GM18505 (cell line): ENCODE measurements at regions not wholly inside any gene's neighbourhood (a gene's known extent, or its start where the extent isn't known, plus 50 kb on each side); places are given as distances from the start of the nearest gene placed in this dataset.

Experiments used
- ATAC-seq: cut with Tn5 transposase; IDR thresholded peaks from one replicate; pipeline ENCODE4 v1.9.1; 2021; ENCODE audit not compliant: unreplicated experiment
- POLR2A ChIP-seq: IDR thresholded peaks from 4 replicates; pipeline ENCODE4 v1.6.1; 2011; ENCODE audit warnings: borderline replicate concordance; ENCODE audit not compliant: insufficient read depth, insufficient read length; ENCODE audit errors: extremely low read depth

DNA sequence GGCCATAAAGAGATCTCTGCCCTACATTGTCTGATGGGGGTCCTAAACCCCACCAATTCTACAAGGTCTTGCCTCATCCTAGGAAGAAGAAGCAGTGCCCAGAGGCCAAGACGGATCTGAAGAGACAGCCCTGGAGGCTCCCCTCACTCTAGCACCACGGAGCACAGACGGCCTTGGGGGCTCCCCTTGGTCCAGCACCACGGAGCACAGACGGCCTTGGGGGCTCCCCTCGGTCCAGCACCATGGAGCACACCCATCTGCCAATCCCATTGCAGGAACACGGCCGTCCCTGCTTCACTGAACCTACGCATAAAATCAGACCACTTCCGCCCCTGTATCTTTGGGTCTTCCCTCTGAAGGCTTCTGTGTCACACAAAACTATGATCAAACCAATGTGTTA lies 215.1 kb upstream of the SALL3 start:
- TF ChIP-seq POLR2A, result no peak
- ATAC-seq, result no peak

DNA sequence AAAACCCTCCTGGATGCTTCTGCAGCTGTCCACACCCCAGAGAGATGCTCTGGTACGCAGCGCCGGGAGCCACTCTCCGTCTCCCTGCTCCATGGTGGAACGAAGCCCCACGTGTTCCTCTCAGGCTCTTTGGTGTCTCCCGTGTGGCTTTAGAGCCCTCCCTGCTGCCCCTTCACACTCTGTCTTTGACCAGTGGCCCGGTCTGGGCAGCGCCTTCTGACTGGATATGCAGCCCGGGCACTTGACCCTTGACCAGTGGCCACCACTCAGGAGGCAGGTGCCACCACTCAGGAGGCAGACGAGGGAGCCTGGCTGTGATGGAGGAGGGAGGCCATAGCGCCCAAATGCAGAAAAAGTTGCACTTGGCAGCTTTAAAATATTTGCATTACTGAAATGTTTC lies 214.5 kb upstream of the SALL3 start:
- ATAC-seq, result no peak
- no peak for TF ChIP-seq POLR2A

DNA sequence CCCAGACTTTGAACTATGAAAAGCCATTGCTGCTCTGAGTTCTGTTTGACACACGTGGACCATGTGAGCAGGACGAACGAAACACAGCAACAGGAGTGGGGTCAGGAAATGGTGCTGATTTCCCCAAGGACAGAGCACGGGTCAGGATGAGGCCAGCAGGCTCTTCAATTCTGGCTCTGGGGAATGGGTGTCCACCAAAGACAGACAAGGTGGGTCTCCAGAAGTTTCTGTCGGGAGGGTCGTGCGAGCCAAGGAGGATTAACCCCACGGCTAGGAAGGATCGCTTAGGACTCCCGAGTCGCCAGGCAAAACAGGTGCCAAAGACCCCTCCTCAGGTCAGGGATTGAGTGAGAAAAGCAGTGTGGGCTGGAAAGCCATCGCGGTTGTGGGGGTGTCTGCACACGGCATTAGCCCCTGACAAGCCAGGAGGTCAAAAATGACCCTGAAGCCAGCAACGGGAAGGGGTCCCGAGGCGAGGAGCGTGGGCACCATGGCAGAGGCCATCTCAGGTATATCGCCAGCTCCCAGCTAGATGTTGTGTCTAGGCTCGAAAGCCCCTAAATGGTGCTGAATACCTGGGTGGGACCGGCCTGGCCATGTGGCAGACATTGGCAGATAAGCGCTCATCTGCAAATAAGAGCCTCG lies 213.9 kb upstream of the SALL3 start:
- ATAC-seq, result no peak
- TF ChIP-seq POLR2A, result no peak

DNA sequence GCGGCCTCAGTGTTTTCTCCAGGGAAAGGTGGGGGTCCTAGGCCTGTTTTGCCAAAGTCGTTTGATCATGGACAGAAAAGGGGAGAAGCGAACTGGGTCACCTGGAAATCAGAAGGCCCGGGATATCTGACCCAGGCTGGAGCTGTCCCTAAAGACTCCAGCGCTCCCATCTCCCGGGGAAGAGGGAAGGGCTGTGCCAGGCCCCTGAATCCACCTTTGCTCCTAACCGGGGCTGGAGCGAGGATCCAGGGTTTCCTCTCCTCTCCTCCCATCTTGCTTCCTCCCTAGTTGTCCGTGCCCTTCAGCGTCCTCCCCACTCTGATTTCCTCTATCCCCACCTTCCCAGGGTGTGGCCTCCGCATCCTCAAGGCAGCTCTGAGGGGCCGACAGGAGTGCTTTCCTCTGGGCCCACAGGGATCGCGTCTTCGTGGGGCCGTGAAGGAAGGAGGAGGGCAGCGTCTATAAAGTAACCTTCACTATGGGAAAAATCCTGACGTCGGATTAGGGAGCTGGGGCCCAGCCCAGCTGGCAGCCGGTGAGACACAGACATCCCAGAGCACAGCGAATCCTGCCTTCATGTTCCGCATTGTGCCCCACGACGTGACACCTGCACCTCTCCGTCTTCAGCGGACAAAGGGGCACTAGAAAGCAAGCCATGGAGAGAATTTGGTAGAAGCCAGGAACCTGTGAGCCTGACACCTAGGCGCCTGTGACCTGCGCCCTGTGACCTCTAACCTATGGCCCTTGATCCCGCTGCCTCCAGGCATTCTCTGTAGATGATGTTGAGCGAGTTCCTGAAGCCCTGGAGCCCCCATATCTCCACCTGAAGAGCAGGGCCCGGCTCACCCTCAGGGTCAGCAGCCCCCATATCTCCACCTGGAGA lies 212.7 kb upstream of the SALL3 start:
- no peak for TF ChIP-seq POLR2A
- no peak for ATAC-seq

DNA sequence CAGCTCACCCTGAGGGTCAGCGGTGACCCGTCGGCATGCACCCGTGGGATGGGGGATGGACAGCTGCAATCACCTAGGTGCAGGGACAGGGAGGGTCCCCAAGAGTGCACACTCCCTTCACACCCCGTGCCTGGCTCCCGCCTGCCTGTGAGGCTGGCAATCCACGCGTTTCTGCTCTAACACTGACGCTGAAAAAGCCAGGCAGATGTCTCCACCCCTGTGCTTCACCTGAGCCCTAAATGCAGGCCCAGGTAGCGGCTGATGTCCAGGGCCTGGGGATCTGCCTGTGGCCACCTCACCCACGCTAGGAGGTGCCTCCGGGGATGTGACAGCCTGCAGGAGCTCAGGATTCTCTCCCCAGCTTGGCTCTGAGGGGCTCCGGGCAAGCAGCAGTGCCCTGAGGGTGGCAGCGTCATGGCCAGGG lies 212.0 kb upstream of the SALL3 start:
- no peak for TF ChIP-seq POLR2A
- ATAC-seq, result no peak

DNA sequence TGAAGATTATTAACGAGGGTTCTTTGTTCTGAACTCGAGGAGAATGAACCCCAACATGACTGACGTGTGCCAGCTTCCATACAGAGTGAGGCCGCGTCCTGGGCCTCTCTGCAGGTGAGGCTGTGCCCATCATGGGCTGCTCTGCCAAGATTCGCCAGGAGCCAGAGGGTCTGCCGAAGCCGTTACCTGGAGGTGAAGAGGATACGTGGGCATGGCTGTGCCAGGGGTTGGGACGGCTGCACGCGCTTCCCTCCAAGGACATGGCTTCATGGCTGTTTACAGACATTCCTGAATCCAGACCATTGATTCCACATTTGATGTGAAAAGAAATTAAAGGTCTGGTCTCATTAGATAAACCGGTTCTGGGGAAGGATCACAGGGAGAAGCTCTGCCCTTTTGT lies 211.4 kb upstream of the SALL3 start:
- ATAC-seq, result no peak
- no peak for TF ChIP-seq POLR2A

DNA sequence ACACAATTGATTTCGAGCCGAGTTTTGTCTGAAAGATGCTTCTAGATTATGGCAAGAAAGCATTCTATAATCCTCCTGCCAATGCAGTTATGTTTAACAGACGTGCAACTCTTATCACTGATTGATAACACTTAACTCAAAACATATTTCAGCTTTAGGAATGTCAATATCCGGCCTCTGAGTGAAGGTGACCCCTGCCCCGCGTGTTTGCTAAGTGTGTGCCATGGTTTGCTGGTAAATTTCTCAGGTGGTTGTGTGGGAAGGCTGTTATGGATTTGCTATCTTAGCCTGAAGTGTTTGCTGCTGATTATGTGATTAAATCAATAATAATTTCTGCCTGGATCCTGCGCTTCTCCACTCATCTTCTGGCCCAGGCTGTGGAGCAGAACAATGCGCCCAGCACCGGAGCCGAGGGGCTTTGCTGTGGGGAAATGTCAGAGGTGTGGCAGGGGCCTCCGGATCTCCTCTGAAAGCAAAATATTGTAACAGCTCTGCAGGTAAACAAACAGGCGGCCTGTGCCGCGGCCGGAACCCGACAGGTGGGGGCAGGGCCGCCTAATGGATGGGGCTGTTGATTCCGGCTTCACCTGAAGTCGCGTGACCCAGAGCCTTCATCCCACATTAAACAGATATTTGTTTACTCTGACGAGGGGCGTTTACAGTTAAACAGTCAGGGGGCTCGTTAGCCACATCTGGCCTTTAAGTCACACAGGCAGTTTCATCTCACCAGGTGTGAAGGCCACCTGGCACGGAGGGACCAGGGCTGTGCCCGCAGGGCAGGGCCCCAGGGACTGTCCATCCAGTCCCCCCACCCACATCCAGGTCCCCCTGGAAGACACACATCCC lies 210.7 kb upstream of the SALL3 start:
- no peak for ATAC-seq
- TF ChIP-seq POLR2A, result no peak

DNA sequence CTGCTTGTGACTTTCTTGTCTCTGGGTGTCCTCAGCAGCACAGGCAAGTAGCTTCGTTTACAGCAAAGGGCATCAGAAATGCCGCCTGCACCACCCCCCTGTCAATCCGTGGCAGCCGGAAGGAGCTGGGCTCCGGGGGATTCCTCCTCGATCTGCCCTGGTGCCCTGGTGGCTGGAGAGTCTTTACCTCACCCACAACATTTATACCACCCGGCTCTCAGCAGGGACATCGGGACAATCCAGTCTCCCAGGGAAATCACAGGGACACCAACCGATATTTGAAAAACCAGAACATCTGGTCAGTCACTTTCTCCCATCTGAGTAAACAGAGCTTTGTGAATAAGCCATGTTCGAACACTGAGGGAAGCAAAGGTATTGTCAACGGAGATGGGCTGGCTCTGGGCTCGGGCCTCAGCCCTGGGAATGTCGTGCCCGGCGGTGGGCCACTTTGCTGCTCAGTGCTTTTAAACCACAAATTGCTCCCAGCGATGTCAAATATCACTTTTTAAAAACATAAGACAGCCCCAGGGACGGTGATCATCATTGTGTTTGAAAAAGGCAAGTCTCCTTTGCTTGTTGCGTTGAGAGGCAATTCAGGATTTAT lies 210.0 kb upstream of the SALL3 start:
- TF ChIP-seq POLR2A, result no peak
- no peak for ATAC-seq

DNA sequence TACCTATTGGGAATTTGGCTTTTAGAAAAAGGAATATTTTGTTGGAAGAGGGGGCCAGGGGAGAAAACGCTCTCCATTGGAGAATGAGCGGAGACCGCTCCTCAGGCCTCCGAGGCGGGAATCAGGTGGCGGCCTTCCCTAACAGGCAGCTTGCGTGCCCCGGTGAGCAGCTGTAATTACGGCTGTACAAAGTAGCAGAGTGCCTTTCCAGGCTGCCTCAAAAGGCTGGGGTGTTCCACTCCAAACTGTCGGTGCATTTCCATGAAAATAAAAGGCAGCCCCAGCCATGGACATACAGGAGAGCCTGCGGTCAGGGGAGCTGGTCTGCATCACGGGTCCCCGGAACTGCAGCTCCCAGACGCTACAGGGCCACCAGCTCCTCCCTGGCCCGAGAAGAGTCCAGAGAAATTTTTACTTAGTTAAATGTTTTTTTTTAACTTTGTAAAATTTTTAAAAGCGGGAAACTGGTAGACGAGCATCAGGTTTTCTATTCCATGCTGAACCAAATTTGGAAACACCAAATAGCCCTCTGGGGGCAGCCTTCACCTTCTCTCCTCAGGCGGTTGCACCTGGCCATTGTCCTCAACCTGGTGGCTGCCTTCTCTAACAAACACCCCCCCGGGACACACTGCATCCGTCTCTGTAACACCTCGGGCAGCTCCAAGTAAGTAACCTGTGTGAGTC lies 209.3 kb upstream of the SALL3 start:
- no peak for ATAC-seq
- TF ChIP-seq POLR2A, result no peak

DNA sequence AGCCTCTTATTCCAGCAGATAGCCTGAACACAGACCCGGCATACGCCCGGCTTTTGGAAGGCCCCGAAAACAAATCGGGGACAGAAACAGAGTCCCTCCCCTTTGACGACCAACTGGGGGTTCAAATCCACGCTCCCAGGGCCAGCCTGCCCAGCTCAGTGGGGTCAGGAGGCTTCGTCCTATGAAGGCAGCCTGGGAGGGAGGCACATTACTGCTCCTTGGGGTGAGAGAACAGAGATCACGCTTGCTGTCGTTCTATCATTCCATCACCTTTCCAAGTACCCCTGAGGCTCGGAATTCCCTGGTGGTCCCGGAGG lies 208.8 kb upstream of the SALL3 start:
- no peak for TF ChIP-seq POLR2A
- no peak for ATAC-seq

DNA sequence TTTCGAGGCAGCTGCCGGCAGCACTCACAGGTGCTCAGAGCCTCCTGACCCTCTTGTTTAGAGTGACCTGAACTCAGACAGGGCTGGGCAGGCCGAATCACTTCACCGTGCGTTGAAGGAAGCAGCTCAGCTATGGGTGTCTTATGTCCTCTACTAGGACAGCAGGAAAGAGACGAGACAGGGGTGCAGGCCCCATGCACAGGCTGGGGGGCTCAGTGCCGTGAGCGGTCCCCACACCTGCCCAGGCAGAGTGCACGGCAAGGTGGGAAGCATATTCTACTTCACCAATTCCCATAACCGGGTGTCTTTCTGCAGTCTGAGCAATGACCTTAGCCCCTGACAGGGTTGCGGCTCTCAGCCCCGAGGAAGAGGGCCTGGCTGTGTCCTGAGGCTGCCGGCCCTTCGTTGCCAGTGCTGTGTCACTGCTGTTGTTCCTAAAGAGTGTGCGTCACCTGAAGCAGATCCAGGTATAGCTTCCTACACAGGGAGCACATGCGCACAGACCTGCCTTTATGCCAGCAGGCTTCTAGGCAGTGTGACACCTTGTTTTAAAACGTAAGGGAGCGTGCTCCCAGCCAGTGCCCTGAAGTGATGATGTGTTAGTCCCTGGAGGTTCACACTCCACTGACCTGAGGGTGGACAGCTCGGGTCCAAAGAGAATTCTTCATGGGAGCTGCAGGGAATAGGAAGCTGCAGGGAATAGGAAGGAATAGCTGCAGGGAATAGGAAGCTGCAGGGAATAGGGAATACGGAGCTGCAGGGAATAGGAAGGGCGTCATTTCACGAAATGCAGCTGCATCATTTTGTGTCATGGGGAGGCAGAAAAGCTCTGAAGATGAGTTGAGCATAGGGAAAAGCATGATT lies 207.9 kb upstream of the SALL3 start:
- TF ChIP-seq POLR2A, result no peak
- ATAC-seq, result no peak
